NCI-H1694 treated with DMSO at 0.1 percent for 48 hours (cell line): ENCODE measurements at regions not wholly inside any gene's neighbourhood (a gene's known extent, or its start where the extent isn't known, plus 50 kb on each side); places are given as distances from the start of the nearest gene placed in this dataset.

Experiments
- DNase-seq: peaks from one replicate; lab custom pipeline; 2025; lab: John Stamatoyannopoulos, UW

GRCh38 chr18:22074282-22075070 lies 94.9 kb upstream of the GATA6 start:
- DNase-seq: no peak

- no peak for DNase-seq
Measured at GRCh38 chr18:22080035-22080434, 89.4 kb upstream of the GATA6 start.

GRCh38 chr18:22082408-22082807 lies 87.0 kb upstream of the GATA6 start:
- DNase-seq: no peak

- DNase-seq: no peak
Measured at GRCh38 chr18:22084547-22084946, 84.8 kb upstream of the GATA6 start.

DNA sequence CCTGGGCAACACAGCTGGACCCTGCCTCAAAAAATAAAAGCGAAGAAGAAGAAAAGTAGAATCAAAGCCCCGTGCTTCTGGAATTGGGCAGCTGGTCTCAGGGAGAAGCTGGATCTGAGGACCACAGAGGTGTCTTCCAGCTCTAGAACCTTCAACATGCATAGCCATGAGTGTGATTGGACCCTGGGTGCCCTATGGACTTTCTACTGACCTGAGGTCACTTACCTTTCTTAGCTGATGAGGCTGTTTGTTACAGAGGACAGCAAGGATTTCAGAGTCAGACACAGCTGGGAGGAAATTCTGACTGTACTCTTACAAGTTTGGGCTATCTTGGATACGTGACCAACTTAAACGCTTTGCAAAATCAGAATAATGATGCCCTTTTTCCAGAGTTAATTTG lies 82.4 kb upstream of the GATA6 start:
- no peak for DNase-seq

GRCh38 chr18:22088029-22088428 lies 81.4 kb upstream of the GATA6 start:
- no peak for DNase-seq

DNA sequence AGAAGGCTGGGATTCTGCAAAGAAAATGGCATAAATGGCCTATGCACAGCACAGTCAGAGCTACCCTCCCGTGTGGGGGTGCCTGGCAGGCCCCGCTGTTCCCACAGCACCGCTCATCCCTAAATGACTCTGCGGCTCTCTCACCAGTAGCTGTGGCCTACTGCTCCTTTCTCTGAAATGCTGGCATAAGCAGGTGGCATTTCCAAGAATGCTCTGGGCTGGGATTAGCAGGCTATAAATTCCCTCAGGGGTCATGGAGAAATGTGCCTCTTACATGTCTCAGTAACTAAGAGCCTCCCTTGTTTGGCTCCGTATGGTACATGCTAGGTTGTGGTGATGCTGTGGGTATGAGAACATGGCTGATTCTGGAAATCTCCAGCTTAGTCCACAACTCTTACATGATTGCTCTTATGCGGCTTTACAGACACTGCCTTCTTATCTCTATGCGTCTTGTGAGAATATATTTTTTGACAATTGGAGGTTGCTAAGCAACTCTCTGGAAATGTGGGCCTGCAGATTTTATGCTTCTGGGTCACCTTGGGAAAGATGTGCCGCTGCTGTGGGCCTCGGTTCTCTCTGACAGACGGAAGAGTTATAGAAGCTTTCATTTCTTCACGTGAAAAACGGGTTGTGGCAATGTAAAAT lies 80.3 kb upstream of the GATA6 start:
- DNase-seq: no peak

- DNase-seq: no peak
Measured at GRCh38 chr18:22091341-22091740, 78.0 kb upstream of the GATA6 start.

DNA sequence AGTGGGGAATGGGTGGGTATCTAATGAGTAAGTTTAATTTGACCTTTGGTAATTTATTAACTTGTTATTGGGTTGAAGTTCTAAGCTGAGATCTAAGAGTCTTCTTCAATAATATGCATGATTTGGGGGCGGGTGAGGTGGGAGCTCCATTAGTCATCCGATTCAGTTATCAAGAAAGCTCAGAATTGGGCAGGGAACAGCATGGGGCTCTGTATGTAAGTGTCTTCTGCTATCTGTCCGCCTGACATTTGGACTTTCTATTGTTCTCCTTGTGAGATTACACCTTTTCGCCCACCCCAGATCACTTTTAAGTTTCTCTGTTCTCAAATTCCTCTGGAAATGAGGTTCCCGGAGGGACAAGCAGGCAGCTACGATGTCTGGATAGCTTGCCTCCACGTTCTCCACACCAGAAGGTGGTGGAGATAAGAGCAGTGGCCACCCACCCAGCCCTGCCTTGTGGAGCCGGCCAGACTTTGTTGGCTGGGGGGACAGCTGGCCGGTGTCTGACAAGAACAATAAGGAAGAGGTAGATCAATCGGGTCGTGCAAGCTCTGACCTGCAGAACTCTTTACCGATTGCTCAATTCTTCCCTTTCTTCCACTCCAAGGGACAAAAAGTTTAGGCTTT lies 75.5 kb upstream of the GATA6 start:
- DNase-seq: no peak

DNA sequence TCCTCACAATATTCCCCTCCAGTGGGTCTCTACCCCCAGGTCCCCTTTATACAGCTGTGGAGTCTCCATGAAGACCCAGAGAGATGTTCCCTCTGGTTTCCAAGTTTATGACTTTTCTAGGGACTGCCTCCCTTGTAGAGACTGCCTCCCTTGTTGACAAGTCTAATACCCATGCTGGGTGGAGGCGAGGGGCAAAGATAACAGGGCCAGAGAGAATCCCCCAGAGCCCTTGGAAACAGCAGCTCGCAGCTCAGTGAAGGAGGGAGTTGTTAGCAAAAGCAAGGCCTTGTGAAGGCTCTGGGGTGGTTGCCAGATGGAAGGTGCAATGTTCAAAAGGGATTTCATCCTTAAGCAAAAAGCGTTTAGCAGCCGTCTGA lies 75.0 kb upstream of the GATA6 start:
- DNase-seq: no peak

DNA sequence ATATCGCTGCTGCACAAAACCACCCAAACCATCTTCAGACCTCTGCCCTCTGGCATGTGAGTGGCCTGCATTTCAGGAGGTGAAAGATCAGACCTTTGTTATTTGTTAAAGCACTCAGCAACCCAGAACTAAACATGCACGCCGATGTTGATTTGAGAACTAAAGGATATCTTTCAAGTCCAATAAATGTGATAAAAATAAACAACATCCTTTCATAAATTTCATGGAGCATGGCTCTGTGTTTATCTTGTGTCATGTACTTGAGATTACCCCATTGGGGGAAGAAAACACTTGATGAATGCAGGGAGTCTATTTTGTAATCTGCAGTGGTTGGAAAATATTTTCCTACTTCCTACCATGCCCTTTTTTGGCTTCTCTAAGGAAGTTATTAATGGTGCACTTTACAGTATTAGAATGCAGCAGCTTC lies 70.8 kb upstream of the GATA6 start:
- no peak for DNase-seq

- DNase-seq: no peak
Measured at GRCh38 chr18:22099925-22100324, 69.5 kb upstream of the GATA6 start.

GRCh38 chr18:22101731-22102130 lies 67.7 kb upstream of the GATA6 start:
- no peak for DNase-seq

DNA sequence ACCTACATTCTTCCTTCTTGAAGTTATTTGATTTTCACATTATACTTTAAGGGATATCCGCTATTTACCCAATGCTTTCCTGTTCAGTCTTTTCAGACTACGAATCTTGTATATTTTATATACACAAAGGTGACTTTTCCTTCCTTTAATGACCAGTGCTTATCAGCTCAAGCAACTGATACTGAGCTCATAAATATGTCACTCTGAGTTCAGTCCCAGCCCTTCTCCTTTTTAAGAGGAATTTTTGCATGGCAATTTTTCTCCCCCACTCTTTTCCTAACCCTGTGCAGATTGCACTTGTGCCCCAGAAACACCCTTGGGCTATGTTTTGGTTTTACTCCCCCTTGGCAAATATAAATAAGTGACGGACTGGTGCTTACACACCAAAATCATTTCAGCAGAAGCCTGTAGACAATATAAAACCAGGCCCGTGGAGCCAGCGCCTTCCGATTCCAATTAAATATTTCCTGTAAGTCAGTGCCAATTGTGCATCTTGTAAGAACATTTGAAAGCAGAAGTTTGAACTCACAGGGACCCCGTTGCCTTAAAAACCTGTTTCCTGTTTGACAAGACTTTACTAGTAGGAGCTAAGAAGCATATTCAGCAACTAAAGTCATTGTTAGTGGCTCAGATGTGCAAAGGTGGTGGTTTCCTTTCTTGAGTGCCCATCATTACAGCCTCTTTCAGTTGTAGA lies 66.3 kb upstream of the GATA6 start:
- no peak for DNase-seq

- DNase-seq: no peak
Measured at GRCh38 chr18:22103647-22104031, 65.8 kb upstream of the GATA6 start.

DNA sequence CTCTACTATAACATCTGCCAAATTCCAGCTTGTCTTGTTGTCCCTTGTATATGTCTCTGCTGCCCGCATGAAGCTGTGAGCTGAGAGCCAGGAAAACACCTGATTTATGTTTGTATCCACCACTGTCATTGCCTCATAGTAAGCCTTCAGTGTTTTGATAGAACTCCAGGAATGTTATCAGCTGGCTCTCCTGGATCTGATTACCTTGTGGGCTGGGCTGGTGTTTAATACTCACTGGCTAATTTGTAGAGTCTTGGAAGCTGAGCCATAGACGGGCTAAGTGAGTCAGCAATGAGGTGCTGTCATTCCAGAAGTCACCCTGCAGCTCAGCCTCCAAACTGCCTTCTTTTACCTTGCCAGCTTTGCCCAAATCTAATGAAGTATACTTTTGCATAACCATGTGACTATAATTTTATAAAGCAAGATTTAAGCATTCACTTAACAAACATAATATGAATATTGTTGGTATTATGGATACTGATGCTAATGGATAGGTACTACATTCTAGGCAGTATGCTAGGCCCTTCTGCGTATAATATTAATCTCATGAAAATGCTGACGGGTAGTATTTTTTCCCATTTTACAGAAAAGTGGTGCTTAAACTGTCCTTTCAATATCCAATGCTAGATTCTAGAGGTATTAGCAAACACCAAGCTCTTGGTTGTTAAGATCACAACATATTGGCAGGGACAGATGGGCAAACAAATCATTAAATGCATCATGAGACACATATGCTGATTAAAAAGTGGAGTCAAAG lies 62.7 kb upstream of the GATA6 start:
- peak; percentile 74 for DNase-seq

GRCh38 chr18:22108674-22109073 lies 60.7 kb upstream of the GATA6 start:
- no peak for DNase-seq

GRCh38 chr18:22109535-22109934 lies 59.9 kb upstream of the GATA6 start:
- DNase-seq: no peak

- DNase-seq: peak; percentile 28
Measured at GRCh38 chr18:22110461-22110924, 58.9 kb upstream of the GATA6 start.

DNA sequence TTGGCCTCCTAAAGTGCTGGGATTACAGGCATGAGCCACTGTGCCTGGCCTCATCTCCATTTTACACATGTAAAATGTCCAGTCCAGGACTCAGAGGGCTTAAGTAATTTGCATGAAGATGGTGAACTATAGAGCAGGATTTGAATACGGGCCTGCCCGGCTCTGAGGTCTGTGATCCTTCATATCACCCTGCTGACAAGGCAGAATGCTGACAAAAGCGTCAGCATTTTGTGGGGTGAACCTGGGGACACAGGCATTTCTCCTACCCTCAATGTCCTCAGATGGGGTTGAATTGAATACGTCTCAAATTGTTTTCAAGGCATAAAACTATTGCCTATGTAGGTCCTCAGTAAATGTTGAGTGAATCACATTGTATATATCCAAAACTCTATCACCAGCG lies 57.2 kb upstream of the GATA6 start:
- no peak for DNase-seq

DNA sequence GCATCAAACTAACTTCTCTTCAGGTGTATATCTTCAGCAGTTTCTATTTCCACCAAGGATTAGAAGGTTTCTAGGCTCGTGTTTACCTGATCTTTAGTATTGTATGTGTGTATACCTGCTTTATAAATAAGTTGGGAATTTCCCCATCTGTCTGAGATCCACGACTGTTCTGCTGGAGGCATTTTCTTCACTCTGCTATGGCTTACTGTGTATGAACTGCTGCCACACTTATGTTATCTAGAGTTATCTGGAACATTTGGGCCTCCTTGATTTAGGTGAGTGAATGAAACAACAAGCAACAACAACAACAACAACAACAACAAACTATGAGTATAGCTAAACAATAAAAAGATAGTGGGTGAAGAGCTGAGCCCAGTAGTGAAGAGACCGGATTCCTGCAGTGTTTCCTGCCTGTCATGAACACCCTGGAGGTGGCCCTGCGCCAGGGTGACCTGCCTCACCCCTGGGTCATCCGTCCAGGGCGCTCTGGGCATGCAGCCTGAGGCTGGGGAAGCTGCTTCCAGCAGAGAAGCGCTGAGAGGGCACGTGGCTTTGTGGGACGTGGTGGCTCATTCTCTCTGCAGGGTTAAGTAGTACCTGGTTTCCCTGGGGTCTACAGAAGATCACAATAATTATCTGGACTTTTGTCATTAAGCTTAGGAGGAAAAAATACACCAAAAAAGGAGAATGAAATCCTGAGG lies 56.1 kb upstream of the GATA6 start:
- no peak for DNase-seq
